NCI-H146 treated with DMSO at 0.1 percent for 48 hours (cell line): ENCODE measurements at regions not wholly inside any gene's neighbourhood (a gene's known extent, or its start where the extent isn't known, plus 50 kb on each side); places are given as distances from the start of the nearest gene placed in this dataset.

ENCODE experiments used
- DNase-seq: peaks from one replicate; lab custom pipeline; 2025; ENCODE audit not compliant: unreplicated experiment; lab: John Stamatoyannopoulos, UW

GRCh38 chr6:84424956-84425355, 197.5 kb upstream of the CEP162 start:
- peak; percentile 17 for DNase-seq

DNA sequence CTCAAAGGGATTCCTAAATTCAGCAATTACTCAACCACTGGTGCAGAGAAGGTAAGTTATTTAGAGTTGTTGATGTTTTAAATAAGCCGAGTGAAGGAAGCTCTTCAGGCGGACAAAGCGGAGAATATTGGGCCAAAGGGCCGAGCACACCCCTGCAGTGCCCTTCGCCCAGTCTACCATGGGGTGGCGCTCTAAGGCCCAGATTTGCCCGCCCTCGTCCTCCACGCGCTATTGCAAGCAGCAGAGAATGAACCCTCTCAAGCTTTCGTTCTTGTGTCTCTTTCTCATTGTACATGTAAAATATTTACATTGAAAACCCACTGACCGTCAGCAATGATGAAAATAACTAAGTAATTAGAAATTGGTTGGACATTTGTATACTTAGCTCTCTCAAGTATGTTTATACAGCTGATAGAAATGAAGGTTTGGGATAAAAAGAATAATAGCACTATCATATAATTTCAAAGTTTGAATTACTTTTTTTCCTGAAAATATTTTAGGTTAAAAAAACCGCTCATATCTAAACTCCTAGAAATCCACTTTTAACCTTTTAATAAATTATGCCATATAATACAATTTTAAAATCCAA, 195.0 kb upstream of the CEP162 start:
- no peak for DNase-seq

GRCh38 chr6:84421031-84421430, 193.6 kb upstream of the CEP162 start:
- DNase-seq = no peak

GRCh38 chr6:84417260-84417659, 189.8 kb upstream of the CEP162 start:
- DNase-seq = no peak

DNA sequence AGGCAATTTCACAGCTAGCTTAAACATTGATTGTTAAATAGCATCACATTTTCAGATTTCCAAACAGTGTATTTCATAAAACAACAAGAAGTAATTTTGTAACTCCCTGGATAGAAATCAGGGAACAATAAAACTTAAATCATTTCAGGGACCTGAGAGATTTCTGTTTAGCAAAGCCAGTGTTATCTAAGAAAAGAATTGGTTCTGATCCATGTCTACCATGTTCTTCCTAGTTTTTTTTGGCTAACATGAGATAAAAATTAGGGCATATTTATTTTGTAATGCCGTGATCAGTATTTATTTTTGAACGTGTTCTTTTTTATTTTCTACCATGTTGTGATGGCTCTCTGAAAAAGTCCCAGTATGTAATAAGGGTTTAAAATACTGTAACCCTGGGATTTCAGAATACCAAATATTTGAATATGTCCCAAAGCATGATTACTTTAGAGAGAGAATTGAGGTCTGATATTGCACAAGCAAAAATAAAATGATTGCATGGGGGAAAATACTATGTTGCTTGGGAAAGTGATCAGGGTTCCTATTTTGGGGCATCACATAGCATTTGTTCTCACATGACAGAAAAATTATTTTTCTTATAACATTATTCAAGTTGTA, 188.7 kb upstream of the CEP162 start:
- no peak for DNase-seq

- DNase-seq = peak; percentile 33
Observed at GRCh38 chr6:84415517-84415916, 188.1 kb upstream of the CEP162 start.

GRCh38 chr6:84415068-84415467, 187.6 kb upstream of the CEP162 start:
- DNase-seq = no peak

- no peak for DNase-seq
Observed at GRCh38 chr6:84414531-84414930, 187.1 kb upstream of the CEP162 start.

DNA sequence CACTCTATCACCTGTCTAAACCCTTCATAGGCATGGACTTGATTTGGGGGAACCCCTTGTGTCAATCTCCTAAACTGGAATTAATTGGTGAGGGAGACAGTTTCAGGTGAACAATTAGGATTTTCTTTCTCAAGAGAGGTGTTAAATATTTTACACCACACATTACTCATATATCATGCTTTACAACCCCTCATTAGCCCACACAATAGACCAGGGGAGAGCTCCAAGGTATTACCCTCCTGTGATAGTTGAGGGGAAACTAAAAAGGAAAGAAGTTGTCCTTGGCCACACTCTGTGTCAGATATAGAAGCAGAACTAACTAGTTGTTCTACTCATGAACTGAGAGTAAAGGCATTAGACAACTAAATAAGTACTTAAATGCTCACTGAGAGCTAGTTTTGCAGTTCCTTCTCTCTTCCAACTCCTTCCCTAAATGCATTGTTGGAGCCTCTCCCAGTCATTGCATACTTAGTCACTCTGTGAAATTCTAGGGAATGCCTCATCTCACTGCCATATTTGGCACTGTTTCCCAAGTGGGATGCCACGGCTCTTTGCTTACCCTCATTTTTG, 183.7 kb upstream of the CEP162 start:
- peak; percentile 86 for DNase-seq

- no peak for DNase-seq
Observed at GRCh38 chr6:84409911-84410310, 182.5 kb upstream of the CEP162 start.

DNA sequence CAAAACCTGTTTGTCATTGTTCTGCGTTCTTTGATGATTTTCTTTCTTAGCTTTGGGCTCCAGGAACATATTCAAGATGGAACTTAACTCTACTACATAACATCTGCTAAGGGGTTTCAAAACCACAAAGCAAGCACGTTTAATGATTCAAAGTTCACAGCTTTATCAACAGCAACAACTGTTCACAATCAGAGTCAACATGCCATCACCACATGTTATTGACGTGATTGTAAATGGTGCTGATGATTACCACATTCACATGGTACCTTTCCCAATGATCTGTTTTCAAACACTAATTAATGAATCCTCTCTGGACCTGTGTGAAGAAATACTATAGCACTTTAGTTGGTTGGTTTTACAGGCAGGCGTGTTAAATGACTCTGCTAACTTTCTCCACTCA, 180.6 kb upstream of the CEP162 start:
- DNase-seq = no peak

- DNase-seq = no peak
Observed at GRCh38 chr6:84403545-84403944, 176.1 kb upstream of the CEP162 start.

DNA sequence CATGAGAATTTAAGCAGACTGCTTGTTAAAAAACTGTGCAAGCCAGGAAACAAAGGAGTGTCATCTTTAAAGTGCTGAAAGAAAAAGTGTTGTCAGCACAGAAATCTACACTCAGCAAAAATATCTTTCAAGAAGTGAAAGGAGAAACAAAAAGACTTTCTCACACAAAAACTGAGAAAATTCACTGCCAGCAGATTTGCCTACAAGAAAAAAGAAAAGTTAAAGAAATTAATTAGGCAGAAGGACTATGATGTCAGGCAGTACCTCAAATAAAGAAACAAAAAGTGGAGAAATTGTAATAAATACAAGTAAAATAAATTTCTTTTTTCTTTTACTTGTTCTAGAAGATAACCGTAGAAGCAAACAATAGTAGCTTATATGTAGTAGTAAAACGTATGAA, 171.6 kb upstream of the CEP162 start:
- DNase-seq = no peak

GRCh38 chr6:84392261-84392660, 164.8 kb upstream of the CEP162 start:
- DNase-seq = no peak

GRCh38 chr6:84390851-84391250, 163.4 kb upstream of the CEP162 start:
- no peak for DNase-seq

GRCh38 chr6:84390334-84390733, 162.9 kb upstream of the CEP162 start:
- no peak for DNase-seq

- DNase-seq = no peak
Observed at GRCh38 chr6:84379142-84379541, 151.7 kb upstream of the CEP162 start.

DNA sequence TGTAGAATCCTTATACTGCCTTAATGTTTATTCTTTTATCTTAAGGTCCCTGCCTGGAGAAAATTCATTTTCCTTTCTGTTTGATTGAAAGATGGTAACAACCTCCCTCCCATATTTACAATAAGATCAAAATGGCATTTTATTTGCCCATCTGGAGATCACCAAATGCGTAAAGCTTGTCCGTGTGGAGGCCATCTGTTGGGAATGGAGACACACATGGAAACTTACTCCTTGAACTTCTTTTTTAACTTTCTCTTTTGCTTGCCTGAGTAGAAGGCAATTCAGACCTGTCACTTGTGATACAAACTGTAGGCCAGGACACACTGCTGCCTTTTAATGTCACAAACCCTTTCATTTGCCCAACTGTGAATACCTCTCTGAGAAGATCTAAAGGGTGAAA, 144.8 kb upstream of the CEP162 start:
- no peak for DNase-seq

- DNase-seq = no peak
Observed at GRCh38 chr6:84371681-84372080, 144.2 kb upstream of the CEP162 start.

GRCh38 chr6:84362193-84362821, 134.9 kb upstream of the CEP162 start:
- DNase-seq = no peak

DNA sequence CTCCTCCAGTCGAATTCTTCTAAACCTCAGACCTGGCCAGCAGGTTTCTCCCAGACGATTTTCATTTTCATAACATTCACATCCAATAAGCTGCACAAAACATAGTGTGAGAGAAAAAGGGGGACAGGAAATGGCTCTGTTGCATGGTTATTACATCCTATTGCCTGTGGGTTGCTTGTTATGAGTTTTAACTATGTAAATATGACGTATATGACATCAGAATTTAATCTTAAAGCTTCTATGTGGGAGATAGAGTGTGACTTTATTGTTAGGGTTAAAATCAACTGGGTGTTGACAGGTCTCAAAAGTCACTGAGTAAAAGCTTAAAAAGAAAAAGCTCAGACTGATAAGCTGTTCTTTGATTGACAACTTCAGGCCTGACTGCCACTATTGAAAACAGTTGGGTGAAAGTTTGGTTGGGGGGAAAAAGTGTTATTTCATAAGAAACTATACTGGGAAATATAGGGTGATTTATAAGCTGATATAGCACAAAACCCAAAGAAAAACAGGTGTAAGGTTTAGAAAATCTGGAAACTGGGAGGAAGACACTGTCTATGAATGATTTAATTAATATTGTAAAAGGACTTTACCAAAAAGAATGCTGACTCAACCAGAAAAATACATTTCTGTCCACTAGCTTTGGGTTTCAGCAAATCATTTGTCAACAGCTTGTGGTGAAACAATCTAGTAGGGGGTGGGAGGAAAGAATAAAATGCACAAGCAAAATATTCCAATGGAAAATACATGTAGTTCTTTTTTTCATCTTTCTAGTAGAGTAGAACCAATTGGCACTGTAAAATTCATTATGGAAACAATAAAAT, 134.1 kb upstream of the CEP162 start:
- DNase-seq = no peak

GRCh38 chr6:84360039-84360438, 132.6 kb upstream of the CEP162 start:
- DNase-seq = no peak
